NCI-H510A (cell line): ENCODE measurements at regions not wholly inside any gene's neighbourhood (a gene's known extent, or its start where the extent isn't known, plus 50 kb on each side); places are given as distances from the start of the nearest gene placed in this dataset.
"Not testable (repeated sequence)": the region's sequence is repeated elsewhere in the genome, so short reads cannot be mapped to it uniquely, and the experiment has no call there.

Source experiments
- DNase-seq: peaks from one replicate; lab custom pipeline; 2025; lab: John Stamatoyannopoulos, UW

DNA sequence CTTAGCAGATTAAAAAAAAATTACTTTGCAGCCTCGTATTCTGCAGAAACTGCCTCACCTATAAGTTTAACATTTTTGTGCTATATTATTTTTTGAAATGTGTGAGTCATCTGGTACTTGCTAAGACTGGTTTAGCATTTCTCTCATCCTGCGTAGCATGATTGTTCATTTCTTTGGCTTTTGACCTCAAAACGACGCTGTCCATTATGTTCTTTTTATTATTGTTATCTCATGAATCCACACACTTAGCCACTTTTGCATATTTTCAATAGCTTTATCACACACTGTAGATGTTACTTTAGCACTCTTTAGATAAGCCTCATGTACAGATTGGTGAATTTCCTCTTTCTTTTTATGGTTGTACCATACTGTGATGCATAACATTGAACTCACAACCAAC is 1004.9 kb upstream of the NCAM2 start:
- DNase-seq: no peak

DNA sequence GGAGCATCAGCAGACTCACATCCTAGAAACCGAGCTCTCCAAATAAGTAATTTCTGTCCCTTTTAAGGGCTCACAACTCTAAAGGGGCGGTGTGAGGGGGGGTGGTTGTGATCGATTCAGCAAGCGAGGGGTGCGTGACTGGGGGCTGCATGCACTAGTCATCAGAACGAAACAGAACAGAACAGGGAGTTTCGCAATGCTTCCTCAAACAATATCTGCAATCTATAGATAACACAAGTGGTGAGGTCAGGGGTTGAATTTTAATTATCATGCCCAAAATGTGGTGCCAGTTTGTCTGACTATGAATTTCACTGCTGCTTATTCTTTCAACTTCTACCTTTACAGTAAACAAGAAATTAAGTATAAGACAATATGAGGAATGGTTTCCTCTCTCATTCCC is 1003.0 kb upstream of the NCAM2 start:
- no peak for DNase-seq

DNA sequence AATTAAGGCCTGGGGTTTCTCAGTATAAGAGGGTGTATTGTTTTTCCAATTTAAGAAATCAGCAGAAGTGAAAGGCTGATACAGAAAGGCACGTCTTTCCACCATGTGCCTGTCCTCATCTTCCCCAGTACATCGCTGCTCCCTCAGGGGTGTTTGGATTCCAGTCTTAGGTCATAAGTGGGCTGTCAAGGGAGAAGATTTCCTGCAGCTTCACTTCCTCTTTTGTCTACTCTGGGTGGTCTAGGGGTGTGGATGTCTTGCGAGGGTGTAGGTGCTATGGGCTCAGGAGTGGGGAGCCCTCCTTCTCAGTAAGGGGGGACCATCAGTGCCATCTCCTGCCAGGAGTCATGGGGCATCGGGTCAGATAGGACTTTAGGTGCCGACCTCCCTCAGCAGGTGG is 999.8 kb upstream of the NCAM2 start:
- DNase-seq: no peak

DNA sequence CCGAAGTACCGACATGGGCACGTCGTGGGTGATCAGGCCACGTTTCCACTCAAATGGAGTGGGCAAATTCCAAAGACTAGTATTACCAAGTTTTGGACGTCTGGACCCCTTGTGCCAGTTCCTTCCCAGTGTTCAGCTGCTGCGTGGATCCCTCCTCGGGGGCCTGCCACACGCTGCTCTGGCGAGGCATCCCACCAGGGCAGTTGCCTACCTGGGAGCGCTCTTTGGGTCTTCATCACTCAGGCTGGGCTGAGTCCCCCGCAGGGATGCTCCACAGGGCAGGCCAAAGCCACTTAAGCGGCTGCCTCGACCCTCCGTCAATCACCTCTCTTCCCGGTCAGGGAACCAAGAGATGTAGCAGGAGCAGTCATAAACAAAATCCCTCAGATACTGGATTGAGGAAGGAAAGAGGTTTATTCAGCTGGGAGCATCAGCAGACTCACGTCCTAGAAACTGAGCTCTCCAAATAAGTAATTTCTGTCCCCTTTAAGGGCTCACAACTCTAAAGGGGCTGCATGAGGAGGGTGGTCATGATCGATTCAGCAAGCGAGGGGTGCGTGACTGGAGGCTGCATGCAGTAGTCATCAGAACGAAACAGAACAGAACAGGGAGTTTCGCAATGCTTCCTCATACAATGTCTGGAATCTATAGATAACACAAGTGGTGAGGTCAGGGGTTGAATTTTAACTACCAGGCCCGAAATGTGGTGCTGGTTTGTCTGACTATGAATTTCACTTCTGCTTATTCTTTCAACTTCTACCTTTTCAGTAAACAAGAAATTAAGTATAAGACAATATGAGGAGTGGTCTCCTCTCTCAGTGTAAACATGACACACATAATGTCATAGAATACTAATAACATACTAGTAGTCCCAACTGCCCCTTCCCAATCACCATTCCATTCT is 998.6 kb upstream of the NCAM2 start:
- no peak for DNase-seq

DNA sequence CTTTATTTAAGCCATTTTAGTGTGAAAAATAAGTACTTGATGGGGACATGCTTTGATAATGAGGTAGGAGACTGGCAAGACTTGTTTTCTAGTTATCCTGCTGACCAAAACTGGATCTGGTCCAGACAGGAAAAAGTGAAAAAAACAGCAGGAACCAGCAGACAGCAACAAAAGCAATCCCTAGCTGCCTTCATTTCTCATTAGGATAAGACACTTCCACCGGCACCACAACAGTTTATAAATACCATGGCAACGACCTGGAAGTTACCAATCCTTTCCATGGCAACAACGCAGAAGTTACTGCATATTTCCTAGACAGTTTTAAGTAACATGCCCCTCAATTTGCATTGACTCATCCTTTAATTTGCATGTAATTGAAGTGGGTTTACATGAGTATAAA is 993.8 kb upstream of the NCAM2 start:
- DNase-seq: no peak

DNA sequence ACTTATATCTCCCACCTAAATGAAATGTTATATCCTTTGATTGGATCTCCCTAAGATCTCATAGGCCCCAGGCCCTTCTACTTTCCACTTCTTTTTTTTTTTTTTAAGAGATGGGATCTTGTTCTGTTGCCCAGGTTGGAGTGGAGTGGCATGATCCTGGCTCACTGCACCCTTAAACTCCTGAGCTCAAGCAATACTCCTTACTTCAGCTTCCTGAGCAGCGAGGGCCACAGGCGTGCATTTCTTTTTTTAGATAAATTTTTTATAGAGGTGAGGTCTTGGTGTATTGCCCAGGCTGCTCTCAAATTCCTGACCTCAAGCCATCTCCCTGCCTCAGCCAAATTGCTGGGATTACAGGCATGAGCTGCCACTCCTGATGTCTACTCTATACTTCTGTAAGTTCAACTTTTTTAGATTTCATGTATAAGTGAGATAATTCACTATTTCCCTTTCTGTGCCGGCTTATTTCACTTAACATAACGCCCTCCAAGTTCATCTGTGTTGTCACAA is 987.5 kb upstream of the NCAM2 start:
- no peak for DNase-seq

DNA sequence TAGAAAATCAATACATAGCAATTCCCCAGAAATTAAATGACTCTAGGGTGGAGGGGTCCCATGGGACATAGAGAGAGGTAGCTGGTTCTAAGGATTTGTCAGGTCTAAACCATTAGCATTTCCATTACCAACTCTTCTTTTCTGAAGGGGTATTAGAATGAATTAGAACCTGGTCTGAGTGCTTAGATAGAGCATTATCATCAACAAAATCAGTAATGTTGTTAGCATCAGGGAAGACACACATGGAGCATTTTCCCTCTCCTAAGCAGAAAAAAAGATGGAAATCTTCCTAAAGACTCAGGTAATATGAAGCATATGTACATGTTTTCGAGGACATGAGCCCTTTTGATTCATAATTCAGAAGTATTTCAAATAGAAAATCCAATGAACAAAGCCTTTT is 984.4 kb upstream of the NCAM2 start:
- no peak for DNase-seq

DNA sequence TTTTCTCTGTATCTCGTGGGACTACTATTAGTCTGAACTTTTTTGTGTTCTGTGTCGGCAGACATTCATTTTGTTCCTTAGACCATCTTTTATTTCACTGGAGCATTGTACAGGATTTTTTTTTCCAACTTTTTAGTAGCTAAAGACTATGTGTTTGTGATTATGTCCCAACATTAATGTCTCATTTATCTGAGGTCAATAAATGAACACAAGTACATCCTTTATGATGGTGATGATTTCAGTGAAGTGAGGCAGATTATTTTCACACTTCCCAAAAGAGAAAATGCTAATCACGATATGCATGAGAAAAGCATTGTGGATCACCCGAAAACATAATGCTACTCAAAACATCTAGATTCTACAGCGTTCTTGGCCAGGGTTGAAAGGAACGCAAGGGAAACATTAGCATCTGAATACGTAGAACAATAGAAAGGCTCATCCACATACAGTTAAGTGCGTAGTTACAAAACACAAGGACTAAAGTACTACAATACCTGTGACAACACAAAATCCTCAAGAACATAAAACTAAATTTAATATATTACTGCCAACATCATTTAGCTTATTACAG is 981.7 kb upstream of the NCAM2 start:
- DNase-seq: no peak

DNA sequence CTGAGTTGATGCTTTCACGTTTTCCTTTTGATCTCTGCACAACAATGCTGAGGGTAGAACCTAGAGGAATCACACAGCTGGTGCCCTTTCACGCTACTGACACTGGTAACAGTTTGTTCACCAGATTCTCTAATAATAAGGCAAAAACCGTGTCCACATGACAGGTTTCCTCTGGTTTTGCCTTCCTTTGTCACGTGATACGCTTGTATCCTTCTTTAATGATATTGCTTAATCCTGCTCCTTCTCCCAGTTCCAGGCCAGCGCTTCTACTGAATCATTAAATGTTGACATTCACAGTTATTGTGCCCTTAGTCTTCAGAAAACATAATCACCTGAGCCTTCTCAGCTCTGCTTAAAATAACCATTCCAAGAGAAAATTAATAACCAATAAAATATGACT is 978.2 kb upstream of the NCAM2 start:
- no peak for DNase-seq

DNA sequence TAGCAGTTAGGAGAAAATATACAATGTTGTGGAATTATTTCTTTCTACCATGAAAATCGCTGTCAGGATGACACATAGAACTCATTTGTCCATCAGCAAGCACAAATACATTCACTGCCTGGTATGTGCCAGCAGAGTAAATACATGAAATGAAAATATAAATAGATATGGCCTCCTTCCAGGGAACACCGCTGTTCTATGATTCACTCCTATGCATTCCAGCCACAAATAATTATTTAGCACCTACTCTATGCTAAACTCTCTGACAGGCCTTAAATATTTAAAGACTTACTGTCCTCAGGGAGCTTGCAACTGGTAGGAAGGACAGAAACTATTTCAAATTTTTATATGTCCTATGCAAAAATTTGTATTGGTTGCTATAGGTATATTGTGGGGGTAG is 975.0 kb upstream of the NCAM2 start:
- no peak for DNase-seq

DNA sequence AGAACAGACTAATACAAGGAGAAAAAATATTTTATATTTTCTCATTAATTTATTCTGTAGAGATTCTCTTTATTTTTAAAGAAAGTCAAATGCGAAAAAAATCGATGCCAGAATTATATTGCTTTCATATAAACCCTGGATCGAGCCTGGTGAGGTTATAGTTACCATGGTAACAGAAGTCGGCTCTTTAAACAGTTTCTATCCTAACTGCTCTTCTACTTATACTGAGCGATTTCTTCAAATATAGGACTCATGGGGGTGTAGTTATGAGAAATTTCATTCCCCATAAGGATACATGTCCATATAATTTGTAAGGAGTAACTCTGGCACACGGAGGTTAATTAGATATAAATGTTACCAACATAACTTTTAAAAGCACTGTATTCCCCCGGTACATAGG is 973.5 kb upstream of the NCAM2 start:
- no peak for DNase-seq

DNA sequence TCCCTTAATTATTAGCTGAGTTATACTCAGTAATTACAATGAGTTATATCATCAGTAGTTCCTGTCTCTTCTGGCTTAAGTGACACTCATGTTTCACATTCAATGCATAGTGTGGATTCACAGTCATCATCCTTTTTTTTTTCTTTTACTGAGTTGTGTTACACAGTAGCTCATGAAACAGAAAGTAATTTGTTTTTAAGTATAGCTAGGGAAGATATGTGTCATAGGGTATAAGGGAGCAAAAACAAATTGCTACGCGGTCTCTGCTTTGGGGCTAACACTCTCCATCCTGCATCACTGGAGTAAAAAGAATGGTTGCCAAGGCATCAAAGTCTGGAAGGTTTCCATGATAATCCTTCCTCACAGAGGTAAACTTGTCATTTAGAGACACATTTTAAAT is 971.7 kb upstream of the NCAM2 start:
- no peak for DNase-seq

DNA sequence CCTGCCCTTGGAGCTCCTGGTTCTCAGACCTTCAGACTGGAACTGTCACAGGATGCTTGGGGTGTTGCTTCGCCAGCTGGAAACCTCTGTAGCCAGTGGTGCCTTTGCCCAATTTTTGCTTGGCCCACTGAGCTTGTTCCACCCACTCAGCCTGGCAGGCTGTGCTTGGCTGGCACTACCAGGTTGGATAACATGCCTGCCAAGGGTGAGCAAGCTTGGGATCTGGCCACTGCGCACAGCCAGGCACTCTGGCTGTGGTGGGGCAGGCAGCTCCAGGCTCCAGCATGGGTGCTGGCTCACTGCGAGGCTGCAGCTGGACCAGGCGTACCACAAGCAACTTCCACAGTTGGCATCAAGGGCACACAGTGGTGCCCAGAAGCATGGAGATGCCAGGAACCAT is 967.8 kb upstream of the NCAM2 start:
- DNase-seq: no peak

DNA sequence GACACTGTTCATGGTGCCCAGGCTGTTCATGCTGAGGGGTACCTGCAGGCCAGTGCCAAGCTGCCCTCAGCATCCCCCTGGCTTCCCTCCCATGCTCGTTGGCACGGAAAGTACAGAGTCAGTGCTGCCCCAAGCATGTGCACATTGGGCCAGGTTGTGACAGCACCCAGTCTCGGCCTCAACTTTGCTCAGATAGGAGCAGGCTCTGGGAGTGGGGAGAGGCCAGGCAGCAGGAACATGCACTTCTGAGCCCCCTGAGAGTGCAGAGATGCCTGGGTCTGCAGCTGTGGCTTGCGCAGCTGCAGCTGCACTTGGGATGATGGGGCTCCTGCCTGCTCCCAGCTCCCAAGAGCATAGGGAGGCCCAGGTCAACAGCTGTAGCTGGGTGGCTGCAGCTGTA is 966.4 kb upstream of the NCAM2 start:
- no peak for DNase-seq

DNA sequence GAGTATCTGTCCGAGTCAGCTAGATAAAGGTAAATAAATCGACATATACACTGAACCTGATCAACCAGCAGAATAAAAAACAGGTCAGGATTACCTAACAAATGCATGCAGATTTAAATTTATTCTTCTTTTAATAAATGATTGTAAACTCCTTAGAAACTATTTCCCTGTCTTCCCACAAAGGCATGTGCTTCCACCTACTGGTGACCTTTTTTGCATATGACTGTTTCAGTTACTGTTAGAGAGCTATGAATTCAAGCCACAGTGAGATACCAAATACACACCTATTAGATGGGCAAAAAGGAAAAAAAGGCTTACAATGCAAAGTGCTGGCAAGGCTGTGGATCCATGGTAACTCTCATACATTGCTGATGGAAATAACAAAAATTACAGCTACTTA is 957.4 kb upstream of the NCAM2 start:
- DNase-seq: no peak

DNA sequence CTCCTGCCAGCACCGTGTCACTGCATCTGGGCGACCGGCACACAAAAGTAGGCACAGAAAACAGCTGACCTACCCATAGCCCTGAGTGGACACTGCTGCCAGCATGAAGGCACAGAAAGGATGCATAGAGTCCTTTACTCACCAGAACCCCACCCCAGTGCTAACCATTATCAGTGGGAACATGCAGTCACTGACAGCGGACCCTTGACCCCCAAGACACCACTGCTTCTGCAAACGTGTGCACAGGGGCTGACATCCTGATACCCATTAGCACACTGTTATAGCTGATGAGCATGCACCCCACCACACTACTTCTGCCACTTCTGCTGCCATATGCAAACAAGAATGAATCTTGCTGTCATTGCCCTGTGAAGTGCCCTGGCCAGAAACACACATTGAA is 953.0 kb upstream of the NCAM2 start:
- no peak for DNase-seq

DNA sequence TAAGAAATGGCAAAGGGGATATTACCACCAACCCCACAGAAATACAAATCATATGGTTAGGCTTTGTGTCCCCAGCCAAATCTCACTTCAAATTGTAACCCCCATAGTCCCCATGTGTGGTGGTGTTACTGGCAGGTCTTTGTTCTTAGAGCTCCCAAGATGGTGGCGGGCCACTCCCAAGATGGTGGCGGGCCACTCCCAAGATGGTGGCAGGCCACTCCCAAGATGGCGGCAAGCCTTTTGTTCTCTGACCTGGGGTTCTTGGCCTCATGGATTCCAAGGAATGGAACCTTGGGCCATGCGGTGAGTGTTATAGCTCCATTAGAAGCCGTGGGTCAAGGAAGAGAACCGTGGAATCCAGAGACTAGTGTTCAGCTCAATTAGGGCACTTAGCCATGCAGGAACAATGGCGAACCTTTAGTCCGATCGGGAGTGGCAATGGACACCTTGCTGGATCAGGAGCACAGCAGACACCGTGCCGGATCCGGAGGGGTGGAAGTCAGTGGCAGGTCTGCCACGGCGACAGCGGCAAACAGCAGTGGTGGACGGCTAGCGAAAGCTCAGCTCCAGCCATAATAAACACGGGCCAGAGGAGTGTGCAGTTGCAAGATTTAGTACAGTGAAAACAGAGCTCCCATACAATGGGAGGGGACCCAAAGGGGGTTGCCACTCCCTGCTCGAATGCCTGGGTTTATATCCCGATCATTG is 949.9 kb upstream of the NCAM2 start:
- DNase-seq: not testable (repeated sequence)

DNA sequence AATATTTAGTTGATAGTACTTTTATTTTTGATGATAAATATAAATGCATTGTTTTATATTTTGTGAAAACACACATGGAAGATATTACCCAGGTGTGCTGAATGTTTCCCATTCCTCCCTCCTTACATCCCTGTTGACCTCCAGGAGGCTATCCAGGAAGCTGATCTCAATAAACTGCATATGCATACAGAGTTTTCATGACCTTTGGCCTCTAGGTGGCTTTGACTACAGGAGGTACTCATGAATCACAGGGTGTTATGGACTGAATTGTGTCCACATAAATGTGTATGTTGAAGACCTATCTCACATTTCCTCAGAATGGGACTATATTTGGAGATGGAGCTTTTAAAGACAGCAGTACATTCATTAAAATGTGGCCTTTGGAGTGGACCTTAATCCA is 914.9 kb upstream of the NCAM2 start:
- no peak for DNase-seq

DNA sequence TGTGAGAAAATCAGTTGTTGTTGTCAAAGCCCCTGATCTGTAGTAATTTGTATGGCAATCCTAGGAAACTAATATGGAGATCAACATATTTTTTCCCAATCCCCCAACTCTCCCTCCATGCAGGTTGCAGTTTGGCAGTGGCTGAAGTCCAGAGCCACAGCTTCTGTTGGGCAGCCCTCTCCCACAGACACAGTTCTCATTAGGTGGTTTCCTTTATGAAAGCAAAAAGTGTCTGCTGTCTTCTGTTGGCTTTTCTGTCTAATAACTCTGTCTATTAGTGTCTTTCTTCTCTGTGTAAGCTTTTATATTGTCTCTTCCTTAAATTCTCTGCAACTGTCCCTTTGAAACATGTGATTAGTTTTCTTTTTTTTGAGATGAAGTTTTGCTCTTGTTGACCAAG is 914.3 kb upstream of the NCAM2 start:
- no peak for DNase-seq

DNA sequence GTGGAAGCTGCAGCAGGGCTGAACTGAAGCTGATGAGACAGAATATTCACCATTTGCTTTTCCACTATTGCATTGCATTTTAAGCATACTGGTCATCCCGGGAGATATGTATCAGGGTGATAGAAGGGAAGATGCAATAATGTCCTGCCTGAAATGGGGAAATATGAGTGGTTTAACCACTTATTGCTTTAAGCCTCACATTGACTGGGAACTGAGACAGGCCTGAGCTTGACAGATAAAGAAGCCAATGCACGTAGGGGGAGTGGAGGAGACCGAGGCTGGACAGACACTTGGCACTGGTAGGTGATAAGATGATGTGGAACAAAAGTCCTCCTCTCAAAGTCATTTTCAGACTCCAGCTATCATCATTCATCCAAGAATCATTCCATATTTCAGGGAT is 911.7 kb upstream of the NCAM2 start:
- DNase-seq: no peak

DNA sequence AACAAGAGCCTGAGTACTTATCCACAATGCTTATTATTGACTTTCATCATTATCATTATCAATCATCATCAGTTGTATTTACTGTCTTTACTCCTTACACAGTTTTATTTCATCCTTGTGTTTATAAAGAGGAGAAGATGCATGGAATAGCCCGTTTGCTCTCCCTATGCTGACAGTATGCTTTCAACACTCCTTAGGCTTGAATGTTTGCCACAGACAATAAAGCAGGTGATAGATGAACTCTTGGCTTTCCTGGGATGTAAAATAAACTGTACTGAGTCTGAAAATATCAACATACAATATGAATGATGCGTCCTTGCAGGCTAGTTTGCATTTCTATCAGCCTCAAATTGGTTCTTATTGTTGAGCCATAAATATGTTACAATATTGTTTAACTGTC is 891.8 kb upstream of the NCAM2 start:
- DNase-seq: no peak

DNA sequence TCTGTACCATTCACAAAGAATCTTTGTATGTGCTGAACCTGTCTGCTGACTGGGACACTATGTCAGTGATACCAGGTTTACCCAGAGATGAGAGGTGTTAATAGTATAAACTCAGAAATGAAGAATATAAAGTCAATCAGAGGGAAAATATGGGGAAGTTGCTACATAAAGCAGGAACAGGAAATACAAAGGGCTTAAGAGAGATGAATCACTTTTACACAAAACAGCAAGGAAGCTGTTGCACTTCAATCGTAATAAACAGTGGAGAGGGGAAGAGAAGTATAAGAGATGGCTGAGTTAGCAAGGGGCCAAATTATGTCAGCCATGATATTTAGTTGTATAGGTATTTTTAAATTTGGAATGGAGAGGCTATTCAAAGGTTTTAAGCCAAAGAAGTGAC is 890.2 kb upstream of the NCAM2 start:
- no peak for DNase-seq

DNA sequence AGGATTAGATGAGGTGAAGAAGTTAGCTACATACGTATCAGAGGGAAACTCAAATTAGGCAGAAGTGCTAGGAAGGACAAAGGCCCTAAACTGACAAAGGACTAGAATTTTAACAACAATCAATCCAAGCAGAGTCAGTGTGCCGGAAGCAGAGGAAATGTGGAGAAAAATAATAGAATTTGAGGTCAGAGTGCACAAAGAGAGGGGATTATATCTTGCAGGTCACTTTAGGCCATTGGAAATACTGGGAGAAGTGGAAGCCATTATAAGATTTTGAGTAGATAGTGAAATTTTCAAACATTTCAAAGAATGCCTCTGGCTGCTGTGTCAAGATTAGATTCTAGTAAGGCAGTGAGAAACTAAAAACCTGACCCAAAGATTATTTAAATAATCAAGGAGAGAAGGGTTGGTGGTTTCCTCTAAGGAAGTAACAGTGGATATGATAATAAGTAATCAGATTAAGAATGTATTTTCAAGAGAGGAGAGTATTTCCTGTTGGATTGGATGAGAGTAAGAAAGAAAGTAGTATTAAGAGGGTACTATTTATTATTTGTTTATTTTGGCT is 889.2 kb upstream of the NCAM2 start:
- DNase-seq: no peak
